SK-N-SH (cell line): ENCODE measurements at regions not wholly inside any gene's neighbourhood (a gene's known extent, or its start where the extent isn't known, plus 50 kb on each side); places are given as distances from the start of the nearest gene placed in this dataset.

Source experiments
- CHD2 ChIP-seq: fragments of 150-350 bp; IDR thresholded peaks from 2 replicates; pipeline ENCODE4 v1.6.1; 2018; ENCODE audit warnings: low read length; ENCODE audit not compliant: partially characterized antibody
- JUND ChIP-seq: IDR thresholded peaks from 2 replicates; pipeline ENCODE4 v1.4.0; 2012
- POLR2AphosphoS5 ChIP-seq: IDR thresholded peaks from 2 replicates; pipeline ENCODE4 v1.6.1; 2012; ENCODE audit warnings: low read depth, low read length
- TF ChIP-seq, protein P1 (sequence below): fragments of 200-600 bp; sonication (generic); IDR thresholded peaks from 2 replicates; pipeline ENCODE4 v1.6.1; 2017; ENCODE audit warnings: antibody characterized with exemption, mild to moderate bottlenecking, moderate library complexity

DNA sequence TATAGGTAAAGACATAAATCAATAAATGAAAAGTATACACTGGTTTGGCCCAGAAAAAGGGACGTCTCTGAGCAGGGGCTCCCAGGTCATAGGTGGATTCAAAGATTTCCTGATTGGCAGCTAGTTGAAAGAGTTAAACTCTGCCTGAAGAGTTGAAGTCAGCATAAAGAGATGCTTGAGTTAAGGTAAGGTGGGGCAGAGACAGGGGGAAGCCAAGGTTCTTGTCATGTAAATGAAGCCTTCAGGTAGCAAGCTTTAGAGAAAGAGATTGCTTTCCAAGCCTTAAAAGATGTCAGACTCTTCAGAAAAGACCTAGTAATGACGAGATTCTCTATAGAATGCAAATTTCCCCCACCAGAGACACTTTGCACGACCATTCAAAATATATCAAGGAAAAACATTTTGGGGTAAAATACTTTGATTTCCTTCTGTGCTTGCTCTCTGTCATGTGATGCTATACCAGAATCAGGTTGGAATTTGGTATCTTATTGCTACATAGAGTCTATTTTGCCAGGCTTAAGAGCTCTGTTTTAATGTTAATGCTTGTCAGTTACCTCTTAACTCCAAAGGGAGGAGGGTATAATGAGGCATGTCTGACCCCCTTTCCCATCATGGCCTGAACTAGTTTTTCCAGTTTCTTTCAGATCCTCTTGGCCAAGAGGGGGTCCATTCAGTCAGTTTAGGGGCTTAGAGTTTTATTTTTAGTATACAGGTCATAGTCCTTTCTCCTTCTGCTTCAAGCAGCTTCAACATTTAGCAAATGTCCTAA lies 429.6 kb downstream of the ADRA2A start:
- TF ChIP-seq POLR2AphosphoS5 (no peak), CHD2 (no peak), JUND (no peak)
- TF ChIP-seq, protein P1, sequence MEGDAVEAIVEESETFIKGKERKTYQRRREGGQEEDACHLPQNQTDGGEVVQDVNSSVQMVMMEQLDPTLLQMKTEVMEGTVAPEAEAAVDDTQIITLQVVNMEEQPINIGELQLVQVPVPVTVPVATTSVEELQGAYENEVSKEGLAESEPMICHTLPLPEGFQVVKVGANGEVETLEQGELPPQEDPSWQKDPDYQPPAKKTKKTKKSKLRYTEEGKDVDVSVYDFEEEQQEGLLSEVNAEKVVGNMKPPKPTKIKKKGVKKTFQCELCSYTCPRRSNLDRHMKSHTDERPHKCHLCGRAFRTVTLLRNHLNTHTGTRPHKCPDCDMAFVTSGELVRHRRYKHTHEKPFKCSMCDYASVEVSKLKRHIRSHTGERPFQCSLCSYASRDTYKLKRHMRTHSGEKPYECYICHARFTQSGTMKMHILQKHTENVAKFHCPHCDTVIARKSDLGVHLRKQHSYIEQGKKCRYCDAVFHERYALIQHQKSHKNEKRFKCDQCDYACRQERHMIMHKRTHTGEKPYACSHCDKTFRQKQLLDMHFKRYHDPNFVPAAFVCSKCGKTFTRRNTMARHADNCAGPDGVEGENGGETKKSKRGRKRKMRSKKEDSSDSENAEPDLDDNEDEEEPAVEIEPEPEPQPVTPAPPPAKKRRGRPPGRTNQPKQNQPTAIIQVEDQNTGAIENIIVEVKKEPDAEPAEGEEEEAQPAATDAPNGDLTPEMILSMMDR = no peak
